ENCODE measurements at regions not wholly inside any gene's neighbourhood (a gene's known extent, or its start where the extent isn't known, plus 50 kb on each side); places are given as distances from the start of the nearest gene placed in this dataset.

- TF ChIP-seq CTCF (IDR thresholded peaks at IDR 0.05) (no peak), POLR2A (IDR thresholded peaks at IDR 0.05) (no peak)
Measured at GRCh38 chr3:111311126-111311525, 230.9 kb upstream of the CD96 start.

Measured in testis (tissue), 2 donors.